Osteoblast (primary cell): ENCODE measurements at regions not wholly inside any gene's neighbourhood (a gene's known extent, or its start where the extent isn't known, plus 50 kb on each side); places are given as distances from the start of the nearest gene placed in this dataset.
"Not testable (repeated sequence)": the region's sequence is repeated elsewhere in the genome, so short reads cannot be mapped to it uniquely, and the experiment has no call there.

ENCODE experiments used
- DNase-seq: peaks from one replicate; pipeline ENCODE4 v3.0.0; 2011; ENCODE audit warnings: low spot score, mixed read lengths; ENCODE audit not compliant: insufficient read length; ENCODE audit errors: missing footprints
- H2AFZ ChIP-seq: 2 replicates; pipeline ENCODE4 v1.6.0; 2011; ENCODE audit warnings: mild to moderate bottlenecking, low read length
- H3K27ac ChIP-seq: 2 replicates; pipeline ENCODE4 v1.5.1; 2011; ENCODE audit warnings: mild to moderate bottlenecking, low read depth, low read length, moderate library complexity
- H3K27me3 ChIP-seq: 2 replicates; pipeline ENCODE4 v1.6.0; 2012; ENCODE audit warnings: mild to moderate bottlenecking, control low read depth, inconsistent platforms, low read length, moderate library complexity; ENCODE audit not compliant: insufficient read depth
- H3K36me3 ChIP-seq: 2 replicates; pipeline ENCODE4 v1.5.1; 2011; ENCODE audit warnings: mild to moderate bottlenecking, low read length, control low read depth, moderate library complexity; ENCODE audit not compliant: insufficient read depth
- H3K4me1 ChIP-seq: 2 replicates; pipeline ENCODE4 v1.5.1; 2011; ENCODE audit warnings: mild to moderate bottlenecking, low read length, control low read depth, moderate library complexity; ENCODE audit not compliant: insufficient read depth
- H3K4me2 ChIP-seq: 2 replicates; pipeline ENCODE4 v1.6.0; 2011; ENCODE audit warnings: mild to moderate bottlenecking, low read length; ENCODE audit not compliant: insufficient read depth
- H3K4me3 ChIP-seq: fragments of 200-600 bp; sonication (generic); 3 replicates; pipeline ENCODE4 v1.5.1; 2012; ENCODE audit warnings: mild to moderate bottlenecking, low read length, inconsistent platforms; ENCODE audit not compliant: insufficient read depth
- H3K79me2 ChIP-seq: 2 replicates; pipeline ENCODE4 v1.6.0; 2012; ENCODE audit warnings: mild to moderate bottlenecking, low read length, control low read depth, inconsistent platforms; ENCODE audit not compliant: insufficient read depth
- H3K9me3 ChIP-seq: 2 replicates; pipeline ENCODE4 v1.5.1; 2011; ENCODE audit warnings: low read depth, low read length, control low read depth
- H4K20me1 ChIP-seq: 2 replicates; pipeline ENCODE4 v1.6.0; 2012; ENCODE audit warnings: mild to moderate bottlenecking, low read length, control low read depth; ENCODE audit not compliant: insufficient read depth
- TF ChIP-seq, protein P1 (sequence below): IDR thresholded peaks from 2 replicates; pipeline ENCODE4 v1.5.1; 2011; ENCODE audit warnings: mild to moderate bottlenecking, low read depth, low read length, moderate library complexity; ENCODE audit errors: extremely low read depth

GRCh38 chr9:102456562-102456961 lies 538.6 kb upstream of the CYLC2 start:
- TF ChIP-seq, protein P1, sequence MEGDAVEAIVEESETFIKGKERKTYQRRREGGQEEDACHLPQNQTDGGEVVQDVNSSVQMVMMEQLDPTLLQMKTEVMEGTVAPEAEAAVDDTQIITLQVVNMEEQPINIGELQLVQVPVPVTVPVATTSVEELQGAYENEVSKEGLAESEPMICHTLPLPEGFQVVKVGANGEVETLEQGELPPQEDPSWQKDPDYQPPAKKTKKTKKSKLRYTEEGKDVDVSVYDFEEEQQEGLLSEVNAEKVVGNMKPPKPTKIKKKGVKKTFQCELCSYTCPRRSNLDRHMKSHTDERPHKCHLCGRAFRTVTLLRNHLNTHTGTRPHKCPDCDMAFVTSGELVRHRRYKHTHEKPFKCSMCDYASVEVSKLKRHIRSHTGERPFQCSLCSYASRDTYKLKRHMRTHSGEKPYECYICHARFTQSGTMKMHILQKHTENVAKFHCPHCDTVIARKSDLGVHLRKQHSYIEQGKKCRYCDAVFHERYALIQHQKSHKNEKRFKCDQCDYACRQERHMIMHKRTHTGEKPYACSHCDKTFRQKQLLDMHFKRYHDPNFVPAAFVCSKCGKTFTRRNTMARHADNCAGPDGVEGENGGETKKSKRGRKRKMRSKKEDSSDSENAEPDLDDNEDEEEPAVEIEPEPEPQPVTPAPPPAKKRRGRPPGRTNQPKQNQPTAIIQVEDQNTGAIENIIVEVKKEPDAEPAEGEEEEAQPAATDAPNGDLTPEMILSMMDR, result no peak
- no peaks in the 10 kb centered on the region for H3K9me3 ChIP-seq

GRCh38 chr9:102445906-102446305 lies 549.2 kb upstream of the CYLC2 start:
- H4K20me1 ChIP-seq, result no peaks in the 10 kb centered on the region
- no peak overlapping the region for H2AFZ ChIP-seq
- TF ChIP-seq, protein P1, result no peak
- no peak overlapping the region for H3K27ac ChIP-seq
- H3K36me3 ChIP-seq, result no peaks in the 10 kb centered on the region
- no peaks in the 10 kb centered on the region for H3K27me3 ChIP-seq
- H3K9me3 ChIP-seq, result peaks cover 1% of the 10 kb centered on the region
- DNase-seq, result no peak
- no peaks in the 10 kb centered on the region for H3K79me2 ChIP-seq
- H3K4me3 ChIP-seq, result no peak overlapping the region
- H3K4me2 ChIP-seq, result no peak overlapping the region
- no peaks in the 10 kb centered on the region for H3K4me1 ChIP-seq

More at GRCh38 chr9:102456562-102456961, 538.6 kb upstream of the CYLC2 start:
- no peak overlapping the region for H2AFZ ChIP-seq
- no peak overlapping the region for H3K4me2 ChIP-seq
- no peaks in the 10 kb centered on the region for H3K27me3 ChIP-seq
- H3K27ac ChIP-seq, result no peak overlapping the region
- no peak for DNase-seq
- H3K79me2 ChIP-seq, result no peaks in the 10 kb centered on the region
- no peaks in the 10 kb centered on the region for H4K20me1 ChIP-seq
- no peaks in the 10 kb centered on the region for H3K4me1 ChIP-seq
- H3K4me3 ChIP-seq, result no peak overlapping the region
- no peaks in the 10 kb centered on the region for H3K36me3 ChIP-seq

DNA sequence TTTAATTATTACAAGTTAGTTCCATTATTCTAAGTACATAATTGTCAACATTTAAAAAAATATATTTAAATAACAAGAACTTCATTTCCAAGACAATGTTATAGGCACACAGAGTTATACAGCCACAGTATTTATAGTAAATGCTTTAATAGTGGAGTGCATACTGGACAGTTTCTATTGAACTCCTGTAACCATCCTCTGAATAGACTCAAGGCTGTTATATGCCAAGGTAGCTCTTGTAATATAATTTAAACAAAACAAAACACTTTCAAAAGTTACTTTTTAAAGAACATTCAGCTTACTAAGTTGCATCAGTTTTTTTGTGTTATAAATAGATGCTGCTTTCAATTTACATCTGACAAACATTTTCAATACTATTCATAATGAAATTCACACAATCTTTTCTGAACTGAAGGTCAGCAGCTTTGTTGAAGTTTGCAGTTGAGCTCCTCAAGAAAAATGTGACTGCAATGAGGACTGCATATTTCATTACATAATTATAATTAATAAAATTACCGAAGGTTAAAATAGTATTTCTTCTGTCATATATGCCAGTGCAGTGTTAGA lies 549.9 kb upstream of the CYLC2 start:
- Histone ChIP-seq H3K27me3 (no peaks in the 10 kb centered on the region), H3K9me3 (peaks cover 1% of the 10 kb centered on the region), H3K4me1 (no peaks in the 10 kb centered on the region), H4K20me1 (no peaks in the 10 kb centered on the region), H3K4me3 (no peak overlapping the region), H2AFZ (no peak overlapping the region), H3K27ac (no peak overlapping the region), H3K79me2 (no peaks in the 10 kb centered on the region), H3K4me2 (no peak overlapping the region), H3K36me3 (no peaks in the 10 kb centered on the region)
- DNase-seq, result no peak
- TF ChIP-seq, protein P1, result no peak

DNA sequence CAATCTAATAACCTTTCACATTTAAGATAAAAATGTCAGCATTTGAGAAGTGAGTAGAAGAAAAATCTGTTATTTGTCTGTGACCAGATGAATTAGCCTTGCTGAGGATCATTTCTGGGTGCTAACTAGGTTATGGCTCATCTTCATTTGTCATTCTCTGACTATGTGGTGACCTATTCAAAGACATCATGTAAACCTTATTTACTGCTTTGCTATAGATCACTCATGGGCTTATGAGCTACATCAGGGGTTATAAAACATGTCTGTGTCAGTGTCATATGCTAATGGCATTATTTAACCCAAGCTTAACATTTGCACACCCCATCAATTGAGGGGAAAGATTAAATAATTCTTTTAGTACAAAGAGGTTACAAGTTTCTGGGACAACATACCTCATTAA lies 555.5 kb upstream of the CYLC2 start:
- TF ChIP-seq, protein P1, result no peak
- DNase-seq, result no peak
- Histone ChIP-seq H3K79me2 (no peaks in the 10 kb centered on the region), H4K20me1 (no peaks in the 10 kb centered on the region), H3K4me2 (no peak overlapping the region), H3K9me3 (no peaks in the 10 kb centered on the region), H3K27me3 (no peaks in the 10 kb centered on the region), H3K36me3 (no peaks in the 10 kb centered on the region), H3K4me3 (no peak overlapping the region), H3K4me1 (no peaks in the 10 kb centered on the region), H2AFZ (no peak overlapping the region), H3K27ac (no peak overlapping the region)

DNA sequence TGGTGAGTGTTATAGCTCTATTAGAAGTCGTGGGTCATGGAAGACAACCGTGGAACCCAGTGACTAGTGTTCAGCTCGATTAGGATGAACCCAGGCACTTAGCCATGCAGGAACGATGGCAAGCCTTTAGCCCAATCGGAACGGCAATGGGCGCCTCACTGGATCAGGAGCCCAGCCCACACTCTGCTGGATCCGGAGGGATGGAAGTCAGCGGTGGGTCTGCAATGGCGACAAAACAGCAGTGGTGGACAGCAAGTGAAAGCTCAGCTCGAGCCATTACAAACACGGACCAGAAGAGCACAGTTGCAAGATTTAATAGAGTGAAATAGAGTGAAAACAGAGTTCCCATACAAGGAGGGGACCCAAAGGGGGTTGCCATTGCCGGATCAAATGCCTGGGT lies 558.5 kb upstream of the CYLC2 start:
- not testable (repeated sequence) for H3K27me3 ChIP-seq, H3K9me3 ChIP-seq, H2AFZ ChIP-seq, H4K20me1 ChIP-seq, H3K79me2 ChIP-seq, H3K4me2 ChIP-seq, DNase-seq, H3K4me3 ChIP-seq, H3K27ac ChIP-seq, H3K36me3 ChIP-seq, H3K4me1 ChIP-seq
